ENCODE measurements at regions not wholly inside any gene's neighbourhood (a gene's known extent, or its start where the extent isn't known, plus 50 kb on each side); places are given as distances from the start of the nearest gene placed in this dataset.

- no peak for TF ChIP-seq CTCF (IDR thresholded peaks at IDR 0.05)
These were observed 375.5 kb upstream of the IGFBP3 start for GRCh38 chr7:46296526-46296925.

GRCh38 chr7:46294381-46294780, 373.3 kb upstream of the IGFBP3 start:
- TF ChIP-seq CTCF (IDR thresholded peaks at IDR 0.05), result no peak

- TF ChIP-seq CTCF (IDR thresholded peaks at IDR 0.05), result no peak
These were observed 371.7 kb upstream of the IGFBP3 start for GRCh38 chr7:46292741-46293140.

- TF ChIP-seq CTCF (IDR thresholded peaks at IDR 0.05), result no peak
These were observed 370.6 kb upstream of the IGFBP3 start for GRCh38 chr7:46291601-46292150.

GRCh38 chr7:46291050-46291438, 370.0 kb upstream of the IGFBP3 start:
- no peak for TF ChIP-seq CTCF (IDR thresholded peaks at IDR 0.05)

GRCh38 chr7:46290374-46291049, 369.4 kb upstream of the IGFBP3 start:
- TF ChIP-seq CTCF (IDR thresholded peaks at IDR 0.05), result no peak

GRCh38 chr7:46288861-46289260, 367.8 kb upstream of the IGFBP3 start:
- no peak for TF ChIP-seq CTCF (IDR thresholded peaks at IDR 0.05)

GRCh38 chr7:46288010-46288409, 366.9 kb upstream of the IGFBP3 start:
- no peak for TF ChIP-seq CTCF (IDR thresholded peaks at IDR 0.05)

Measured in LNCAP (cell line).